Mesothelial cell of epicardium (in vitro differentiated cells): ENCODE measurements at regions not wholly inside any gene's neighbourhood (a gene's known extent, or its start where the extent isn't known, plus 50 kb on each side); places are given as distances from the start of the nearest gene placed in this dataset.

Experiments used
- DNase-seq, 2 experiments: peaks; one replicate each; pipeline ENCODE4 v3.0.0; 2021; ENCODE audit warnings: low spot score in 2 of 2; ENCODE audit not compliant: unreplicated experiment in 2 of 2
- H3K27ac Mint-ChIP-seq: 2 replicates; pipeline ENCODE4 v1.8.0; 2021; ENCODE audit warnings: mixed read lengths
- H3K27me3 Mint-ChIP-seq: 2 replicates; pipeline ENCODE4 v1.8.0; 2021; ENCODE audit warnings: low read depth, mixed read lengths
- H3K36me3 Mint-ChIP-seq: 2 replicates; pipeline ENCODE4 v1.8.0; 2021; ENCODE audit warnings: mixed read lengths
- H3K4me1 Mint-ChIP-seq: 2 replicates; pipeline ENCODE4 v1.8.0; 2021; ENCODE audit warnings: mixed read lengths
- H3K4me3 Mint-ChIP-seq: 2 replicates; pipeline ENCODE4 v1.8.0; 2021; ENCODE audit warnings: mild to moderate bottlenecking, moderate library complexity, mixed read lengths
- H3K9me3 Mint-ChIP-seq: 2 replicates; pipeline ENCODE4 v1.8.0; 2021; ENCODE audit warnings: mixed read lengths
- CTCF ChIP-seq: fragments of 200-600 bp; sonication (generic); IDR thresholded peaks from one replicate; pipeline ENCODE4 v1.5.0; 2021; ENCODE audit warnings: antibody characterized with exemption; ENCODE audit not compliant: unreplicated experiment

- Mint-ChIP-seq H3K27ac (no peak overlapping the region), H3K4me1 (no peaks in the 10 kb centered on the region), H3K4me3 (no peak overlapping the region), H3K27me3 (no peaks in the 10 kb centered on the region), H3K36me3 (no peaks in the 10 kb centered on the region), H3K9me3 (no peaks in the 10 kb centered on the region)
- no peak for DNase-seq
- no peak for TF ChIP-seq CTCF
These were observed 277.5 kb upstream of the AGTR1 start for GRCh38 chr3:148420242-148420641.

GRCh38 chr3:148428862-148429605 is 268.7 kb upstream of the AGTR1 start:
- no peak for TF ChIP-seq CTCF
- Mint-ChIP-seq H3K27me3 (no peaks in the 10 kb centered on the region), H3K27ac (no peak overlapping the region), H3K36me3 (no peaks in the 10 kb centered on the region), H3K4me3 (no peak overlapping the region), H3K9me3 (peaks cover 3% of the 10 kb centered on the region), H3K4me1 (no peaks in the 10 kb centered on the region)
- DNase-seq, result no peak

- no peaks in the 10 kb centered on the region for H3K27me3 Mint-ChIP-seq
- DNase-seq, result no peak
- H3K4me3 Mint-ChIP-seq, result no peak overlapping the region
- H3K36me3 Mint-ChIP-seq, result no peaks in the 10 kb centered on the region
- H3K4me1 Mint-ChIP-seq, result no peaks in the 10 kb centered on the region
- no peak overlapping the region for H3K27ac Mint-ChIP-seq
- TF ChIP-seq CTCF, result no peak
- H3K9me3 Mint-ChIP-seq, result peaks cover 7% of the 10 kb centered on the region
These were observed 264.0 kb upstream of the AGTR1 start for GRCh38 chr3:148433665-148434064.

- Mint-ChIP-seq H3K4me3 (no peak overlapping the region), H3K36me3 (no peaks in the 10 kb centered on the region), H3K27me3 (no peaks in the 10 kb centered on the region), H3K27ac (no peak overlapping the region), H3K9me3 (peaks cover 7% of the 10 kb centered on the region), H3K4me1 (no peaks in the 10 kb centered on the region)
- DNase-seq, result no peak
- TF ChIP-seq CTCF, result no peak
These were observed 262.2 kb upstream of the AGTR1 start for GRCh38 chr3:148435534-148435933.

GRCh38 chr3:148439254-148439822 is 258.4 kb upstream of the AGTR1 start:
- no peaks in the 10 kb centered on the region for H3K36me3 Mint-ChIP-seq
- peaks cover 5% of the 10 kb centered on the region for H3K9me3 Mint-ChIP-seq
- TF ChIP-seq CTCF, result no peak
- H3K4me3 Mint-ChIP-seq, result no peak overlapping the region
- no peak for DNase-seq
- no peaks in the 10 kb centered on the region for H3K4me1 Mint-ChIP-seq
- H3K27me3 Mint-ChIP-seq, result peaks cover 8% of the 10 kb centered on the region
- H3K27ac Mint-ChIP-seq, result no peak overlapping the region
